GM10248 (cell line): ENCODE measurements at regions not wholly inside any gene's neighbourhood (a gene's known extent, or its start where the extent isn't known, plus 50 kb on each side); places are given as distances from the start of the nearest gene placed in this dataset.

Experiments used
- CTCF ChIA-PET: fragments of 300-600 bp; sonication (Branson Sonifier 250); formaldehyde crosslinking; extraction: SDS; loops from one replicate; lab custom pipeline; 2021; ENCODE audit warnings: antibody characterized with exemption; lab: Yijun Ruan, JAX
- POLR2A ChIA-PET: fragments of 350-650 bp; sonication (Branson Sonifier 250); formaldehyde crosslinking; extraction: SDS; loops from one replicate; lab custom pipeline; 2020; ENCODE audit warnings: antibody characterized with exemption; lab: Yijun Ruan, JAX
- DNase-seq: peaks from one replicate; pipeline ENCODE4 v3.0.0; 2012; ENCODE audit errors: extremely low spot score
- TF ChIP-seq, protein P1 (sequence below): IDR thresholded peaks from 2 replicates; pipeline ENCODE4 v1.5.1; 2012; ENCODE audit warnings: mild to moderate bottlenecking, low read depth; ENCODE audit errors: extremely low read depth, missing control alignments, control extremely low read depth

DNA sequence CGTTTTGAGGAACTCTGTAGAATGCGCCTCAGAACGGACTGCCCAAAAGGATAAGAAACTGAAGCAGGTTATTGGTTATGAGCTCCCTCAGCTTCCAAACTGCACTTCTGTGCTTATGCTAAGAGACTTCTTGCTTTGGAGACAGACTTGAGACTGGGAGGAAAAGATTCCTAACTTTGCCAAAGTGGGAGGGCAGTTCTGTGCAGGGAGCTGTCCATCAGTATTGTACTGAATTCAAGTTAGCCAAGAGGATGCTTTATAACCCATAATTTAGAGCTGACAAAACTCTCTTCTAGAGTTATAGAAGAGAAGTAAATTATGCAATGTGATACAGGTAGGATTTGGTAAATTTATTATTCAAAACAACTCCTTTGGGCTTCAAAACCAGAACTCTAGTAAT is 519.8 kb upstream of the GBE1 start:
- DNase-seq: no peak
- POLR2A ChIA-PET: no interaction called here
- TF ChIP-seq, protein P1, sequence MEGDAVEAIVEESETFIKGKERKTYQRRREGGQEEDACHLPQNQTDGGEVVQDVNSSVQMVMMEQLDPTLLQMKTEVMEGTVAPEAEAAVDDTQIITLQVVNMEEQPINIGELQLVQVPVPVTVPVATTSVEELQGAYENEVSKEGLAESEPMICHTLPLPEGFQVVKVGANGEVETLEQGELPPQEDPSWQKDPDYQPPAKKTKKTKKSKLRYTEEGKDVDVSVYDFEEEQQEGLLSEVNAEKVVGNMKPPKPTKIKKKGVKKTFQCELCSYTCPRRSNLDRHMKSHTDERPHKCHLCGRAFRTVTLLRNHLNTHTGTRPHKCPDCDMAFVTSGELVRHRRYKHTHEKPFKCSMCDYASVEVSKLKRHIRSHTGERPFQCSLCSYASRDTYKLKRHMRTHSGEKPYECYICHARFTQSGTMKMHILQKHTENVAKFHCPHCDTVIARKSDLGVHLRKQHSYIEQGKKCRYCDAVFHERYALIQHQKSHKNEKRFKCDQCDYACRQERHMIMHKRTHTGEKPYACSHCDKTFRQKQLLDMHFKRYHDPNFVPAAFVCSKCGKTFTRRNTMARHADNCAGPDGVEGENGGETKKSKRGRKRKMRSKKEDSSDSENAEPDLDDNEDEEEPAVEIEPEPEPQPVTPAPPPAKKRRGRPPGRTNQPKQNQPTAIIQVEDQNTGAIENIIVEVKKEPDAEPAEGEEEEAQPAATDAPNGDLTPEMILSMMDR: no peak
- CTCF ChIA-PET: interaction anchor here (1.1 to 1.9 kb wide), 6 partner anchors 9 to 39 kb away, joined by 3 to 5 read pairs (median 4); no protein-coding TSS in a partner anchor

GRCh38 chr3:82276992-82277391 is 515.5 kb upstream of the GBE1 start:
- no peak for DNase-seq
- TF ChIP-seq, protein P1: no peak
- CTCF ChIA-PET: interaction anchor here (2.2 kb wide), 1 partner anchor 10 kb away, joined by 5 read pairs; no protein-coding TSS in a partner anchor
- POLR2A ChIA-PET: no interaction called here

- no peak for DNase-seq
- TF ChIP-seq, protein P1: no peak
- ChIA-PET POLR2A (no interaction called here), CTCF (no interaction called here)
Observed at GRCh38 chr3:82274897-82275296, 513.5 kb upstream of the GBE1 start.

- ChIA-PET POLR2A (no interaction called here), CTCF (no interaction called here)
- TF ChIP-seq, protein P1: no peak
- no peak for DNase-seq
Observed at GRCh38 chr3:82265747-82266146, 504.3 kb upstream of the GBE1 start.

GRCh38 chr3:82262193-82262592 is 500.7 kb upstream of the GBE1 start:
- POLR2A ChIA-PET: no interaction called here
- CTCF ChIA-PET: no interaction called here
- no peak for DNase-seq
- TF ChIP-seq, protein P1: no peak

GRCh38 chr3:82261637-82262036 is 500.2 kb upstream of the GBE1 start:
- TF ChIP-seq, protein P1: no peak
- ChIA-PET CTCF (interaction anchor here (1.1 to 1.4 kb wide), 2 partner anchors 8 to 20 kb away, joined by 3 to 4 read pairs; no protein-coding TSS in a partner anchor), POLR2A (no interaction called here)
- DNase-seq: no peak
